ENCODE measurements at regions not wholly inside any gene's neighbourhood (a gene's known extent, or its start where the extent isn't known, plus 50 kb on each side); places are given as distances from the start of the nearest gene placed in this dataset.

DNA sequence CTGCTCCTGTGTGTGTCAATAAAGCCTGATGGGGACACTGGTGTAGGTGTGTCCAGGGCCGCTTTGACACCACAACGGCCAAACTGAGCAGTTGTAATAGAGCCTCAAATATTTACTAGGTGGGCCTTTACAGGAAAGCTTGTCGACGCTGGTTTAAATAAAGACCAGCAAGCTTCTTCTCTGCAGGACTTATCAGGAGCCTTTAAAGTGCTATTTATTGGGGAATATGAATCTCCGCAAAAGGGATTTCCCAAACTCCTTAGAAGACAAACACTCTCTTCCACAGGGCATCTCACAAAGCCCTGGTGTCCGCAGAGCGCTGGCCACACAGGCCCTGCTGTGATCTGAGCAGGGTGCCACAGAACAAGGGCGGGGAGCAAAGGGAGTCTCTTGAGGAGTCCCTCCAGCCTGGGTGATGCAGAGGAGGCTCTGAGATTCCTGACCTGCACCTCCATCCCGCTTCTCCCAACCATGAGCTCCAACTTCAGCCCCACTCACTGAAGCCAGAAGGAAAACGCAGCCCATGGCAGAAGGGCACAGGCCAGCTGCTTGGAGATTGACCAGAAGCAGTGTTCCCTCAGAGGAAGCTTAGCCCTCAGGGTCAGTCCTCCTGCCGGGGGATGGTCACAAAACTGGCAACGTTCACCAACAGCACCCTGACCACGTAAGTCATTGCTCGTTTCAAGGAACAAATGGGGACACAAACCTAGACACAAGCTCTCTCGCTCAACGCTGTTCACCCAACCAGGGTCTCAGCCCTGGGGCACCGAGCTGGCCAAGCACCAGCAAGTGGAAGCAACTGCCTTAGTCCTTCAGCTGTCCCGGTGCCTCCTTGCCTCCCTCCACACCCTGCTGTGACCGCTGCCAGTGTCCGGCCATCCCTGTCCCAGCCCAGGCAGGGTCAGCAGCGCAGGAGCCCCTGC lies 129.5 kb downstream of the OAT start:
- TF ChIP-seq POLR2A (IDR thresholded peaks at IDR 0.05; ENCODE audit: low read depth): no peak
- TF ChIP-seq, protein P1, sequence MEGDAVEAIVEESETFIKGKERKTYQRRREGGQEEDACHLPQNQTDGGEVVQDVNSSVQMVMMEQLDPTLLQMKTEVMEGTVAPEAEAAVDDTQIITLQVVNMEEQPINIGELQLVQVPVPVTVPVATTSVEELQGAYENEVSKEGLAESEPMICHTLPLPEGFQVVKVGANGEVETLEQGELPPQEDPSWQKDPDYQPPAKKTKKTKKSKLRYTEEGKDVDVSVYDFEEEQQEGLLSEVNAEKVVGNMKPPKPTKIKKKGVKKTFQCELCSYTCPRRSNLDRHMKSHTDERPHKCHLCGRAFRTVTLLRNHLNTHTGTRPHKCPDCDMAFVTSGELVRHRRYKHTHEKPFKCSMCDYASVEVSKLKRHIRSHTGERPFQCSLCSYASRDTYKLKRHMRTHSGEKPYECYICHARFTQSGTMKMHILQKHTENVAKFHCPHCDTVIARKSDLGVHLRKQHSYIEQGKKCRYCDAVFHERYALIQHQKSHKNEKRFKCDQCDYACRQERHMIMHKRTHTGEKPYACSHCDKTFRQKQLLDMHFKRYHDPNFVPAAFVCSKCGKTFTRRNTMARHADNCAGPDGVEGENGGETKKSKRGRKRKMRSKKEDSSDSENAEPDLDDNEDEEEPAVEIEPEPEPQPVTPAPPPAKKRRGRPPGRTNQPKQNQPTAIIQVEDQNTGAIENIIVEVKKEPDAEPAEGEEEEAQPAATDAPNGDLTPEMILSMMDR (IDR thresholded peaks at IDR 0.05): no peak

Data from esophagus muscularis mucosa (tissue), 3 donors.